HG03025 (cell line): ENCODE measurements at regions not wholly inside any gene's neighbourhood (a gene's known extent, or its start where the extent isn't known, plus 50 kb on each side); places are given as distances from the start of the nearest gene placed in this dataset.

Experiments used
- ATAC-seq: cut with Tn5 transposase; IDR thresholded peaks from one replicate; pipeline ENCODE4 v1.9.1; 2021; ENCODE audit warnings: mild to moderate bottlenecking, moderate library complexity; ENCODE audit not compliant: unreplicated experiment, low FRiP score

GRCh38 chr3:162165346-162165745 is 668.7 kb downstream of the OTOL1 start:
- ATAC-seq = no peak

- no peak for ATAC-seq
These were observed 669.9 kb downstream of the OTOL1 start for GRCh38 chr3:162166543-162166942.

- no peak for ATAC-seq
These were observed 672.1 kb downstream of the OTOL1 start for GRCh38 chr3:162168715-162169114.

DNA sequence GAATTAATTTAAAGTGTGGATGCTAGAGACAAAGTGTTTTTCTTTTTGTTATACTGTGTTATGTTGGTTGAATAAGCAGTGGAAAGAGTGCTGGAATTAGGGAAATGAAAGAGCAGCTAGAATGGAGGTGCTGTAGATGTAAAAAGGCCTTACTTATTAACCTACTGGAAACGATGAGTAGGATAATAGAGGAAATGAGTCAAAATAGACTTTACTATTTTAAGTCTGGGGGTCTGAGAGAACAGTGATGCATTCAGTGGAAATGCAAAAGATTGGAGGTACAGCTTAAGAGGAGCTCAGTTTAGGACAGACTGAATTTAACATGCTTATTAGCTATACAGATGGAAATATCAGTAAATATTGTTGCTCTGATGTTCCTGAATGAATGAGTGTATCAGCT is 674.0 kb downstream of the OTOL1 start:
- no peak for ATAC-seq

GRCh38 chr3:162171970-162172369 is 675.4 kb downstream of the OTOL1 start:
- no peak for ATAC-seq

DNA sequence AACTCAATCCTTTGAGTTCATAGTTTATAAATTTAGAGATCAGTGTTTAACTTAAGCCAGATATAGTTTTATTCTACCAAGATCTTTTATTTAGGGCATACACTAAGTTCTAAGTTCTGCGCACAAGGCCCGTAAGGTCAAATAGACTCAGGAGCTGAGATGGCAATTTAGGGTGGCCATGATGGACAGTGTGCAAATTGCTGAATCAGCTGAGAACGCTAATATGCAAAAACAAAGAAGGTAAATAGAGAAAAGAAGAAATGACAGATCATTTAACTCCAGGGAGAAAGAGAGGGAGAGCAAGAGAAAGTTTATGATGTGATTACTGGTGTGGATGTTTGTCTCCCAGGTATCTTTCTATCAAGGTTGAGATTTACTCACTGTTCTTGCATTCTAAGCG is 678.5 kb downstream of the OTOL1 start:
- no peak for ATAC-seq

GRCh38 chr3:162175878-162176277 is 679.3 kb downstream of the OTOL1 start:
- ATAC-seq = no peak

- ATAC-seq = no peak
These were observed 686.8 kb downstream of the OTOL1 start for GRCh38 chr3:162183440-162183839.

- no peak for ATAC-seq
These were observed 695.9 kb downstream of the OTOL1 start for GRCh38 chr3:162192340-162193029.

DNA sequence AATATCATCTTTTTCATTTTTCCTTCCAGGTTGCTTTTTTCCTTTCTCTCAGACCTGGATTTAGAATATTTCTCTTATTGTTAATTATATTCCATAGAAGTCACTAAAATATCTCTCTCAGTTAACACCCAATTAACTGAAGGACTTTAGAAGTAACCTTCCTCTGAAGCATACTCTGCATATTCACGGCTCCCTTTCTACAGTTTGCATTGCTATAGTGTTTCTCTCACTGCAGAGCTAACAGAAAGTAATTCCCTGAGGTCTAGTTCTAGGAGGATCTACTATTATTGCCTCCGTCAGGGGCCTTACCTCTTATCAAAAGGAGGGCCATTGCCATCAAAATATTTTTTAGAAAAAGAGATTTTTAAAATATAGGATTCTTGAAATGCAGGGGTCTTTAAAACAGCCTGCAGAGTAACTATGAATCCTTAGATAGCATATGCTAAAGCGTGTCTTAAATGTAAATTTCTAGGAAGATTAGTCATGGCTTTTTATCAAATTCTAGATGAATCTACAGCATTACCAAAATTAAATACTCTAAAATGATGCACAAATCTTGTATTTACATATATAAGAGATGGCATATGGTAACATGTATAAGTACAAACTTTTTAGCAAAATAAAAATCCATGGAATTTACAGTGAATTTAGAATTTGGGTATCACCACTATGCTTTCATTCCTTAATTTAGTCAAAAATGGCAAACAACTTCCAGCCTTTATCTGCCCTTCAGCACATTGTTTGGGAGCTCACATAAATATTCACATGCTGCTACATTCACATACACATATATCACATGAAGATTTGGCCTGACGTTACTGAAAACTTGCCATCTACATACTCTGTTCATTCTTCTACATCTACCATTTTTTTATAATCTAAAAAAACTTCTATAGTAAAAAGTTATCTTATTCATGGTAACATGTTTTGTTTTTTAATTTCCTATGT is 696.8 kb downstream of the OTOL1 start:
- no peak for ATAC-seq

DNA sequence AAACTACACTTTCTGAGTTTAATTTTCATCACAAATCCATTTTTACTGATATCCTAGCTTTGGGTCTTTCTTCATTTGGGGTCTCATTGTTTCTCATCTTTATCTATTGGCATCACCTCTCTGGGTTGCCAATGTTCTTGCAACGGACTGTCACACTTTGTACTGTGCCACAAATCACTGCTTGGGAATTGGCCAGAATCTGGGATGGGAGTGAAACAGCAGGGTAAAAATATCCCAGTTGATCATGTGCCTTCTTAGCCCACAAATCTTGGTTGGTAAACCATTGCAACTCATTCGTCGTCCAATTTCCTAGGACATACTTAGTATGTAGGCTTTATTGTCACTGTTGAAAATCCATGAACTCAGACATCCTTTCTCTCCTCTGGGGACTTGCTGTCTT is 698.5 kb downstream of the OTOL1 start:
- no peak for ATAC-seq

GRCh38 chr3:162196964-162197363 is 700.4 kb downstream of the OTOL1 start:
- no peak for ATAC-seq

DNA sequence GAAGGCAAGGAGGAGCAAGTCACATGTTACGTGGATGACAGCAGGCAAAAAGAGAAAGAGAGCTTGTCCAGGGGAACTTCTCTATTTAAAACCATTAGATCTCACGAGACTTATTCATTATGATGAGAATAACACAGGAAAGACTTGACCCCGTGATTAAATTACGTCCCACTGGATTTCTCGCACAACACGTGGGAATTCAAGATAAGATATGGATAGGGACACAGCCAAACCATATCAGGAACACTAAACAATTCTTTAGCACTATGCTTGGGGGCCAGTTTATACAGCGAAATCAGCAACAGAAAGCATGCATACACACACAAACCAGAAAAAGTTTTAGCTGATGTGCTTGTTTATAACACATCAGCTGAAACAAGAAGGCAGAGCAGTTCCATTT is 704.2 kb downstream of the OTOL1 start:
- ATAC-seq = no peak

DNA sequence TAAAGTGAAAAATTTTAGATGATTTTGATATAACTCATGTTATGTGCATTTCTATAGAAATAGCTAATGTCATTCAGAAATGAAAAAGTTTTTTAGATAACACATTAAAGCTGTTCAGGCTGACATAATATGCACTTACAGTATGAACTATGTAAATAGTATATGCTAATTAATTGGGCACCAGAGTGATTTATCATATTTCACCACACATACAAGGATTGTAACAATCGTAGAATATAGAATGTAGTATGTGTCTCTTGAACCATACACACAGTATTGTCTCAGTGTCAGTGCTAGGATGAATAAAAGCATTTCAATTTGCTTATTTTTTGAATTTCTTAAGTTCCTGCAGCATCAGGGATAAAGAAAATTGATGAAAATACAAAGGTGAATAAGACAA is 710.0 kb downstream of the OTOL1 start:
- ATAC-seq = no peak

DNA sequence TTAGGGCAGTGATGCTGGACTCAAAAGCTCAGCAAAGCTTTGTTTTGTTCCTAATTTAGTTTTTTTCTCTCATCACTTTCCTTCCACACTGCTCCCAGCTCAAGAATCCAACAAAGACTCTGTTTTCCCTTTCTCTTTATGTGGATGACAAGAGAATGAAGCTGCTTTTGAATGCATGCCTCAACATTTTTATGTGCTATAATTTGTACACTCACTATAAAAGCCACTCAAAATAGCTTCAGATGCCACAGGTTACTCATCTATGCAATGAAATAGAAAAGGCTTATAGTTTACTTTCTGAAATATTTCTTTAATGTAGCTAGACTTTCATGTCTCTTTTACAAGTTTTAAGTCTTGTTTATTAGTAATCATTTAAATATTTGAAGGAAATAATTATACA is 714.9 kb downstream of the OTOL1 start:
- no peak for ATAC-seq

GRCh38 chr3:162213196-162213595 is 716.6 kb downstream of the OTOL1 start:
- no peak for ATAC-seq

DNA sequence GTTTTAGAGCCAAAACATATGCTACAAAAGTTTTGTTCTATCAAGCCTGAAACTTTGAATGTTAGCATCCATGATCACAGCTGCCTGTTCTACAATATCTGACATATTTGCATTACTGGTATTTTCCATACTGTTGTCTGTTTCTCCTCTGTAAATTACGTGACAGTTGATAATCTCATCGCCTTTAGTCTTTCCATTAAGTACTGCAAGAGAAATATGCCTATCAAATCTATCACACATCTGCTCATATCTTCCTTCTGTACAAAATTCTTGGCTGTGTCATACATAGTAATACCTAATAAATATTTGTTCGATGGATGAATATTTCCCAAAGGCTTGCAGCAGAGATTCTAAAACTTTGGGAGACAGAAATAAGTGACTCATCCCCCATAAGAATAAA is 717.3 kb downstream of the OTOL1 start:
- ATAC-seq = no peak

DNA sequence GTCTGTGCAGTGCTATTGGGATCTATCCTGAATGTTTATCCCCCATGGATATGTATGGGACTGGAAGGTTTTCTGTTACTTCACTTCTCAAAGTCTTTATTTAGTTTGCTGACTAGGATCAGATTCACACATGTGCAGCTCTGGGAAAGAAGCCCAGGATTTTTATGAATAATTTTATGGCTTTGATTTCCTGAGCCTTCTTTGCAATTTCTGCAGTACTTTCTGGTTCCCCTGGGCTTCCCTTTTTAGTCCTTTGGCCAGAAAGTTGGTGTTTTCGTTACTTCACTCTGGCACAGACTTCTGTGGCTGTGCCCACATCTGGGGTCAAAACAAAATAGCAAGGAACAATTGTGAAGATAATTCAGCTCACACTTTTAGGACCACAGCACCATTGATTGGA is 721.0 kb downstream of the OTOL1 start:
- no peak for ATAC-seq

DNA sequence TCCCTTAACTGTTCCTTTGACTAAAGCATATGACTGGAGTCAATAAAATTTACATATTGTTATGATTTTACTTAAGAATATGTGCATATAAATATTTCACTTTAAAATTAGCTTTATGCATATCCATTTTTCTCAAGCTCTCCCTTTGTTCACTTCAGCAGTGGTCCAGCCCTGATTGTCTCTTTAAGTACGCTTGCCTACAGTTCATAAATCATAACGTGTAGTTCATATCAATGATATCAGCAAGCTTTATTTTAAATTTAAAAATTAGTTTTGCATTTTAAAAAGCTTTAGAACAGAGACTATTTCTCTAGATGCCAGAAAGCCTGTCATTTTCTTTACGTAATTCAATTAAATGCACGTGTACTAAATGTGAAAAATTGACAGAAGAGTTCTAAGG is 721.9 kb downstream of the OTOL1 start:
- ATAC-seq = no peak

- no peak for ATAC-seq
These were observed 728.1 kb downstream of the OTOL1 start for GRCh38 chr3:162224746-162225145.

DNA sequence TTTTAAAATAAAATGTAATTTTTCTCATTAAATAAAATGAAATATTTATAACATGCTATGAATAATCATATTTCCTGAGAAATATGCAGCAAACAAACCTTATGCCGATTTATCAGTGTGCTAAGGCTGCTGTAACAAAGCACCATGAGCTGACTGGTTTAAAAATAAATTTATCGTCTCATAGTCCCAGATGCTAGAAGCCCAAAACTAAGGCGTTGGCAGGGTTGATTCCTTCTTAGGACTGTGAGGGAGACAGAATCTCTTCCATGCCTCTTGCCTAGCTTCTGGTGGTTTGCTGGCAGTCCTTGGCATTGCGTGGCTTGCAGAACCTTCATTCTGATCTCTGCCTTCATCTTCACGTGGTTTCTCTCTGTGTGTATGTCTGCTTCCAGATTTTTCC is 740.3 kb downstream of the OTOL1 start:
- no peak for ATAC-seq

DNA sequence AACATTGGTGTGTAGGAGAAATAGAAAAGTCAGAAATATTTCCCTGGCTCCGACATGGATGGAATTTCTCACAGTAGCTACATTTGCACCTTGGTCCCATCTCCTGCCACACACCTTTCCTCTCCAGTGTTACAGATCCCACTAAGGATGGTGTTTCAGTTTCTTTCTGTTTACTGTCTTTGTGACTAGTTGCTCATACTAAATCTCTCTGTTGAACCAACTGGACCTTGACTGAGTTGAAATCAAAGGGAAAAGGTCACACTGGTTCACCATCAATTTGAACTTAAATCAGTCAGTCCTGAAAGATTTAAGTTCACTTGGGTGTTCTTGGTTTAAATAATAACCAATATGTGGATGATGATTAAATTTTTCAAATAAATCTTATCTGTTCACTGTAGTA is 754.2 kb downstream of the OTOL1 start:
- no peak for ATAC-seq
